Activated CD4-positive, CD25-positive, alpha-beta regulatory T cell (primary cell): ENCODE measurements at regions not wholly inside any gene's neighbourhood (a gene's known extent, or its start where the extent isn't known, plus 50 kb on each side); places are given as distances from the start of the nearest gene placed in this dataset.
A peak's percentile ranks its signal among the peaks of the same experiment; 100 is the strongest.
"Not testable (repeated sequence)": the region's sequence is repeated elsewhere in the genome, so short reads cannot be mapped to it uniquely, and the experiment has no call there.

Source experiments
- DNase-seq, 4 experiments: peaks; one replicate each; lab custom pipeline; 2025; lab: John Stamatoyannopoulos, UW

GRCh38 chr2:397521-397920 lies 109.6 kb upstream of the ALKAL2 start:
- no peak for DNase-seq

- no peak for DNase-seq
These were observed 109.0 kb upstream of the ALKAL2 start for GRCh38 chr2:396903-397302.

GRCh38 chr2:395886-396285 lies 108.0 kb upstream of the ALKAL2 start:
- DNase-seq = no peak

- DNase-seq = peak in 3 of 4 experiments; percentile 5 to 25 (median 20)
These were observed 106.1 kb upstream of the ALKAL2 start for GRCh38 chr2:393711-394696.

- DNase-seq = no peak
These were observed 105.0 kb upstream of the ALKAL2 start for GRCh38 chr2:392926-393280.

GRCh38 chr2:392181-392925 lies 104.5 kb upstream of the ALKAL2 start:
- DNase-seq = no peak

- no peak for DNase-seq
These were observed 103.8 kb upstream of the ALKAL2 start for GRCh38 chr2:391696-392095.

GRCh38 chr2:390959-391358 lies 103.1 kb upstream of the ALKAL2 start:
- DNase-seq = no peak

GRCh38 chr2:389985-390384 lies 102.1 kb upstream of the ALKAL2 start:
- not testable (repeated sequence) for DNase-seq

GRCh38 chr2:388752-389151 lies 100.9 kb upstream of the ALKAL2 start:
- DNase-seq = not testable (repeated sequence)

GRCh38 chr2:387980-388421 lies 100.1 kb upstream of the ALKAL2 start:
- DNase-seq = no peak

GRCh38 chr2:386406-387103 lies 98.7 kb upstream of the ALKAL2 start:
- no peak for DNase-seq

GRCh38 chr2:385785-386184 lies 97.9 kb upstream of the ALKAL2 start:
- no peak for DNase-seq

- DNase-seq = no peak
These were observed 97.2 kb upstream of the ALKAL2 start for GRCh38 chr2:385061-385460.

GRCh38 chr2:383888-384287 lies 96.0 kb upstream of the ALKAL2 start:
- DNase-seq = no peak

- no peak for DNase-seq
These were observed 95.3 kb upstream of the ALKAL2 start for GRCh38 chr2:383178-383577.

GRCh38 chr2:382728-383022 lies 94.8 kb upstream of the ALKAL2 start:
- no peak for DNase-seq

- DNase-seq = no peak
These were observed 94.2 kb upstream of the ALKAL2 start for GRCh38 chr2:381941-382727.

- no peak for DNase-seq
These were observed 93.3 kb upstream of the ALKAL2 start for GRCh38 chr2:381181-381580.

- DNase-seq = no peak
These were observed 92.9 kb upstream of the ALKAL2 start for GRCh38 chr2:380772-381171.

- no peak for DNase-seq
These were observed 92.3 kb upstream of the ALKAL2 start for GRCh38 chr2:380221-380620.

- DNase-seq = no peak
These were observed 91.9 kb upstream of the ALKAL2 start for GRCh38 chr2:379778-380177.
